ENCODE measurements at regions not wholly inside any gene's neighbourhood (a gene's known extent, or its start where the extent isn't known, plus 50 kb on each side); places are given as distances from the start of the nearest gene placed in this dataset.
"Not testable (repeated sequence)": the region's sequence is repeated elsewhere in the genome, so short reads cannot be mapped to it uniquely, and the experiment has no call there.

GRCh38 chr13:64477146-64477545, 2753.0 kb downstream of the PCDH9 start:
- no peak for DNase-seq

- not testable (repeated sequence) for DNase-seq
These were observed 2754.0 kb downstream of the PCDH9 start for GRCh38 chr13:64476041-64476568.

- DNase-seq = no peak
These were observed 2758.2 kb downstream of the PCDH9 start for GRCh38 chr13:64471916-64472315.

GRCh38 chr13:64470751-64471150, 2759.4 kb downstream of the PCDH9 start:
- DNase-seq = no peak

GRCh38 chr13:64459778-64460177, 2770.4 kb downstream of the PCDH9 start:
- no peak for DNase-seq

- no peak for DNase-seq
These were observed 2772.2 kb downstream of the PCDH9 start for GRCh38 chr13:64457976-64458375.

- DNase-seq = no peak
These were observed 2775.0 kb downstream of the PCDH9 start for GRCh38 chr13:64455124-64455523.

GRCh38 chr13:64453831-64454230, 2776.3 kb downstream of the PCDH9 start:
- no peak for DNase-seq

- no peak for DNase-seq
These were observed 2783.8 kb downstream of the PCDH9 start for GRCh38 chr13:64446372-64446771.

GRCh38 chr13:64441740-64442139, 2788.4 kb downstream of the PCDH9 start:
- no peak for DNase-seq

GRCh38 chr13:64438084-64438483, 2792.1 kb downstream of the PCDH9 start:
- no peak for DNase-seq

GRCh38 chr13:64429691-64430090, 2800.4 kb downstream of the PCDH9 start:
- no peak for DNase-seq

GRCh38 chr13:64428196-64428595, 2801.9 kb downstream of the PCDH9 start:
- DNase-seq = no peak

GRCh38 chr13:64423467-64423866, 2806.7 kb downstream of the PCDH9 start:
- DNase-seq = no peak

GRCh38 chr13:64420181-64420580, 2810.0 kb downstream of the PCDH9 start:
- no peak for DNase-seq

- DNase-seq = no peak
These were observed 2812.6 kb downstream of the PCDH9 start for GRCh38 chr13:64417581-64417980.

GRCh38 chr13:64414381-64414780, 2815.8 kb downstream of the PCDH9 start:
- DNase-seq = no peak

- no peak for DNase-seq
These were observed 2816.6 kb downstream of the PCDH9 start for GRCh38 chr13:64413529-64413928.

- no peak for DNase-seq
These were observed 2819.7 kb downstream of the PCDH9 start for GRCh38 chr13:64410276-64411053.

- no peak for DNase-seq
These were observed 2832.4 kb downstream of the PCDH9 start for GRCh38 chr13:64397701-64398100.

- no peak for DNase-seq
These were observed 2852.5 kb downstream of the PCDH9 start for GRCh38 chr13:64377606-64378005.

- DNase-seq = no peak
These were observed 2858.7 kb downstream of the PCDH9 start for GRCh38 chr13:64371461-64371860.

GRCh38 chr13:64371045-64371444, 2859.1 kb downstream of the PCDH9 start:
- no peak for DNase-seq

- no peak for DNase-seq
These were observed 2861.0 kb downstream of the PCDH9 start for GRCh38 chr13:64369121-64369520.

- no peak for DNase-seq
These were observed 2867.6 kb downstream of the PCDH9 start for GRCh38 chr13:64362564-64362963.
